Keratinocyte (primary cell): ENCODE measurements at regions not wholly inside any gene's neighbourhood (a gene's known extent, or its start where the extent isn't known, plus 50 kb on each side); places are given as distances from the start of the nearest gene placed in this dataset.

Experiments used
- DNase-seq: peaks from one replicate; pipeline ENCODE4 v3.0.0-alpha.2; 2011; ENCODE audit warnings: low read depth, missing footprints, low spot score
- FAIRE-seq: peaks from 2 replicates; lab custom pipeline; 2011; peaks lifted over from hg19 to GRCh38; lab: Jason Lieb, UNC
- H2AFZ ChIP-seq: 2 replicates; pipeline ENCODE4 v1.6.0; 2012; ENCODE audit warnings: low read length, control low read depth, inconsistent platforms; ENCODE audit not compliant: control insufficient read depth
- H3K27ac ChIP-seq: 2 replicates; pipeline ENCODE4 v1.5.1; 2011; ENCODE audit warnings: low read length; ENCODE audit not compliant: control insufficient read depth, insufficient read depth
- H3K27me3 ChIP-seq: 3 replicates; pipeline ENCODE4 v1.6.0; 2011; ENCODE audit warnings: low read length; ENCODE audit not compliant: control insufficient read depth, insufficient read depth; ENCODE audit errors: extremely low read depth
- H3K36me3 ChIP-seq, 2 experiments: 2 replicates in 1 of 2; 3 replicates in 1 of 2; pipeline ENCODE4 v1.5.1; 2011; ENCODE audit warnings: low read length in 2 of 2, mild to moderate bottlenecking in 1 of 2; ENCODE audit not compliant: control insufficient read depth in 2 of 2, insufficient read depth in 2 of 2; ENCODE audit errors: extremely low read depth in 1 of 2
- H3K4me1 ChIP-seq: 3 replicates; pipeline ENCODE4 v1.5.1; 2011; ENCODE audit warnings: low read length; ENCODE audit not compliant: control insufficient read depth, insufficient read depth; ENCODE audit errors: extremely low read depth
- H3K4me2 ChIP-seq: 3 replicates; pipeline ENCODE4 v1.6.0; 2011; ENCODE audit warnings: low read depth, low read length; ENCODE audit not compliant: control insufficient read depth, insufficient read depth; ENCODE audit errors: extremely low read depth
- H3K4me3 ChIP-seq, 3 experiments: fragments of 200-600 bp in 1 of 3; sonication (generic) in 1 of 3; 2 replicates in 2 of 3; 3 replicates in 1 of 3; pipeline ENCODE4 v1.5.1; 2011 to 2016; ENCODE audit warnings: low read length in 3 of 3, mild to moderate bottlenecking in 3 of 3, control low read depth in 2 of 3, inconsistent platforms in 1 of 3, low read depth in 1 of 3, mixed read lengths in 1 of 3, mixed run types in 1 of 3, moderate library complexity in 1 of 3; ENCODE audit not compliant: control insufficient read depth in 2 of 3, insufficient read depth in 2 of 3; ENCODE audit errors: extremely low read depth in 1 of 3
- H3K79me2 ChIP-seq: 2 replicates; pipeline ENCODE4 v1.6.0; 2012; ENCODE audit warnings: low read length; ENCODE audit not compliant: control insufficient read depth, insufficient read depth
- H3K9ac ChIP-seq: 3 replicates; pipeline ENCODE4 v1.6.0; 2011; ENCODE audit warnings: low read length; ENCODE audit not compliant: control insufficient read depth, insufficient read depth; ENCODE audit errors: extremely low read depth
- H3K9me1 ChIP-seq: 3 replicates; pipeline ENCODE4 v1.6.0; 2011; ENCODE audit warnings: low read length; ENCODE audit not compliant: control insufficient read depth, insufficient read depth; ENCODE audit errors: extremely low read depth
- H3K9me3 ChIP-seq: 2 replicates; pipeline ENCODE4 v1.5.1; 2012; ENCODE audit warnings: low read depth, low read length; ENCODE audit not compliant: control insufficient read depth
- H4K20me1 ChIP-seq: 3 replicates; pipeline ENCODE4 v1.6.0; 2011; ENCODE audit warnings: low read length; ENCODE audit not compliant: control insufficient read depth, insufficient read depth; ENCODE audit errors: extremely low read depth
- CTCF ChIP-seq, 3 experiments: IDR thresholded peaks in 1 of 3; conservative IDR thresholded peaks in 1 of 3; optimal IDR thresholded peaks in 1 of 3; 2 replicates in 2 of 3; 3 replicates in 1 of 3; pipeline versions ENCODE3 to v1.5.1; 2011; ENCODE audit warnings: low read length in 3 of 3, mild to moderate bottlenecking in 3 of 3, moderate library complexity in 2 of 3, control low read depth in 1 of 3, inconsistent platforms in 1 of 3; ENCODE audit not compliant: insufficient read depth in 2 of 3; ENCODE audit errors: extremely low read depth in 1 of 3
- EZH2 ChIP-seq: IDR thresholded peaks from one replicate; pipeline ENCODE4 v1.6.1; 2012; ENCODE audit warnings: inconsistent platforms, mild to moderate bottlenecking, low read length, moderate library complexity
- dilution Hi-C: fragments of 300-500 bp; cut with MboI; formaldehyde crosslinking; loops from one replicate; pipeline ENCODE4 v1.7.0; 2020; ENCODE audit warnings: low sequenced_read_pairs; ENCODE audit not compliant: extremely low pct_ligation_motif_present

- Histone ChIP-seq H3K9ac (no peak overlapping the region), H3K4me3 (no peak overlapping the region), H3K27me3 (no peaks in the 10 kb centered on the region), H2AFZ (no peak overlapping the region), H3K4me1 (no peaks in the 10 kb centered on the region), H3K36me3 (no peaks in the 10 kb centered on the region), H3K9me1 (no peaks in the 10 kb centered on the region), H3K4me2 (no peak overlapping the region), H3K9me3 (no peaks in the 10 kb centered on the region), H3K79me2 (no peaks in the 10 kb centered on the region), H4K20me1 (no peaks in the 10 kb centered on the region), H3K27ac (no peak overlapping the region)
- no peak for TF ChIP-seq EZH2
- TF ChIP-seq CTCF (optimal IDR thresholded peaks at IDR 0.05 in 1 of 3, IDR thresholded peaks at IDR 0.05 in 1 of 3, conservative IDR thresholded peaks at IDR 0.05 in 1 of 3; ENCODE audit: extremely low read depth in 1 of 3, insufficient read depth in 2 of 3, low read length in 3 of 3) = no peak
- no peak for FAIRE-seq
- no peak for DNase-seq
- dilution Hi-C loops = no loop called here
Measured at GRCh38 chr7:124635416-124635815, 130.2 kb downstream of the GPR37 start.

GRCh38 chr7:124633740-124634139 lies 131.9 kb downstream of the GPR37 start:
- Histone ChIP-seq H3K27me3 (no peaks in the 10 kb centered on the region), H4K20me1 (no peaks in the 10 kb centered on the region), H2AFZ (no peak overlapping the region), H3K27ac (no peak overlapping the region), H3K4me2 (no peak overlapping the region), H3K9me3 (no peaks in the 10 kb centered on the region), H3K9me1 (no peaks in the 10 kb centered on the region), H3K79me2 (no peaks in the 10 kb centered on the region), H3K9ac (no peak overlapping the region), H3K4me1 (no peaks in the 10 kb centered on the region), H3K36me3 (no peaks in the 10 kb centered on the region), H3K4me3 (no peak overlapping the region)
- no peak for FAIRE-seq
- dilution Hi-C loops = no loop called here
- TF ChIP-seq EZH2 (no peak), CTCF (optimal IDR thresholded peaks at IDR 0.05 in 1 of 3, IDR thresholded peaks at IDR 0.05 in 1 of 3, conservative IDR thresholded peaks at IDR 0.05 in 1 of 3; ENCODE audit: extremely low read depth in 1 of 3, insufficient read depth in 2 of 3, low read length in 3 of 3) (no peak)
- DNase-seq = no peak
